HuH-7 (cell line): ENCODE measurements at regions not wholly inside any gene's neighbourhood (a gene's known extent, or its start where the extent isn't known, plus 50 kb on each side); places are given as distances from the start of the nearest gene placed in this dataset.

Experiments used
- DNase-seq: peaks from one replicate; pipeline ENCODE4 v3.0.0; 2011; ENCODE audit warnings: low spot score

- no peak for DNase-seq
Measured at GRCh38 chr9:115209601-115210306, 91.8 kb upstream of the TNC start.

- DNase-seq, result no peak
Measured at GRCh38 chr9:115210699-115211098, 92.7 kb upstream of the TNC start.

DNA sequence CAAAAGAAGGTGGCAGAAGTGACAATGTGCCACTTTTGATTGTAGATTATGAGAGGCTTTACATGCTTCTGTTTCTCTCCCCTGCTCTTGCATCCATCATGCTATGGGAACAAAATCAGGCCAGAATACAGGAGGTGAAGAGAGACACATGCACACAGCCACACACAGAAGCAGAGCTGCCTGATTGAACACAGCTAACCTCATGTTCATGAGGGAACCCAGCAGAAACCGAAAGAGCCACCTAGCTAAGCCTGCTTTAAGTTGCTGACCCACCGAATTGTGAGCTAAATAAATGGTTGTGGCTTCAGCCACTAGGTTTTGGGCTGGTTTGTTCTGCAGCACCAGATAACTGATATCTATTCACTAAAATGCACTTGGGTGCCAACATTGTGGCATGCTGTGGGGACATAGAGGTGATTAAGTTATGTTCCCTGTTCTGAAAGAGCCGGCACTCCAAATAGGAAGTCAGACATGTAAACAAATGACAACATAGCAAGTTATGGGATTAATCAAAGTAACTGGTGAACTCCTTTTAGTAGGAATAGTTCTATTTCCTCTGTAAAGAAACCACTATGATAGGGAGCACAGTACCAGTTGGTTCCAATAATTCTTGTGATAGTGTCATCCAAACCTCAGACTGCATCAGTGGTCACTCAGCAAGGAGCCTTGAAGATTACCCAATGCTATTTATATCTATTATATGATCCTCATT lies 93.6 kb upstream of the TNC start:
- no peak for DNase-seq

- no peak for DNase-seq
Measured at GRCh38 chr9:115212125-115212605, 94.2 kb upstream of the TNC start.

DNA sequence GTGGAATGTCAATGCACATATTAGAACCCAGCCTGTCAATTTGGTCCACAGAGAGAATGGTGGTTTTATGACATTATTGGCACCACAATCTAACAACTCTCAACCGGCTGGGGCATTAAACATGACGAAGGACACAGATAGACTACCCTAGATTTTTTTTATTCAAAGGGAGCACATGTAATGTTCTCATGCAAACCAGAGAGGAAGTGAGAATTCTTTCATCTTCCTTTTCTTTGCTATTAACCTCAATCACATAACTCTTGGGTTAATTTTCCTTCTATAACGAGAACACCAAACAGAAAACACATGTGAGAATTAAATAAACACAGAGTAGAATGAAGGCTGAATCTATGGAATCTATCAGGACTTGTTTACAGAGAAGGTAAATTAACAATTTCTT lies 94.9 kb upstream of the TNC start:
- DNase-seq, result no peak

- DNase-seq, result no peak
Measured at GRCh38 chr9:115213818-115214334, 95.9 kb upstream of the TNC start.

DNA sequence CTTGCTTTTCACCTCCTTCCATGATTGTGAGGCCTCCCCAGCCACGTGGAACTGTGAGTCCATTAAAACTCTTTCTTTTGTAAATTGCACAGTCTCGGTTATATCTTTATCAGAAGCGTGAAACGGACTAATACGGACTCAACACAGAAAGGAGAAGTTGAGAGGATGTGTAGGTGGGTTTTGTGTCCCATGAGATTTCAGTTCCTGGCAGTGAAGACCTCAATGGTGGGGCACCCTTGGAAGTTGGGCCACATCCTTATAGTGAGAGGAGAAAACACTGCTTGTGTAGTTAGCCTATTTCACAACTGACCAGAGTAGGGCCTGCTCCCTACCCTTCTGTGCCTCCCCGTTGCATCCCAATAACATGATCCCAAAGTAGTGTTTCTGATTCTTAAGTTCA lies 98.9 kb upstream of the TNC start:
- no peak for DNase-seq

GRCh38 chr9:115220319-115221005 lies 102.5 kb upstream of the TNC start:
- no peak for DNase-seq

DNA sequence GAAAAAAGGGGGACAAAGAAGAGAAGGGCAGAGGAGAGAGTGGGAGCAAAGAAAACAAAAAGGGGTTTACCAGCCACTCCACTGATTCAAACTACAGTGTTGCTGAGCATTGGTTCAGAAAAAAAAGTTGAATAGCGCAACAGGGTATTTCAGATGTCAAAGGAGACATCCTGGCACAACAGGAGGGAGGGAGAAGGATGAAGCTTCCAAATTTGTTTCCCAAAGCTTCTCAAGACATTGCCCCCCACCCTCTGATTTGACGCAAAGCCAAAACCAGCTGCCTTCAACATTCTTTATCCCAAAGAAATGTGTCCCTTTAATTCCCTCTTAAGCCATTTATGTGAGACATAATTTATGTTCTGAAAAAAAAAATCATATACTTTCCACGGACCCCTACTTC lies 105.5 kb upstream of the TNC start:
- no peak for DNase-seq

- DNase-seq, result no peak
Measured at GRCh38 chr9:115225459-115226116, 107.6 kb upstream of the TNC start.

GRCh38 chr9:115226152-115226551 lies 108.2 kb upstream of the TNC start:
- no peak for DNase-seq

DNA sequence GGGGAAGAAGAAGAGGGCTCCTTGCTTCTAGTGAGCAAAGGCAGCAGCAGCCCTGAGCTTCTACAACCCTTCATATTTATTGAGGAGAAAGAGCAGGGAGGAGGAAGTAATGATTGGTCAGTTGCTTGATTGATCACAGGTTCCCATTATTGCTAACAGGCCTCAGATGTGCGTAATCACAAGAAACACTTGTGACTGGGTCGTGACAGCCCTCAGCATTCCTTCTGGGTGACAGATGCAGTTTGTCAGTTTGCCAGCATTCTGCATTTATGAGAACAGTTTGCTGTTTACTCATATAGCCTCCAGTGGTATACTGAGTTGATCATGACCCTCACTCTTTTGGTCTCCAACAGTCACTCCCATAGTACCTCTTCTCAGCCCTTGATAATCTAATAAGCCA lies 111.5 kb upstream of the TNC start:
- no peak for DNase-seq

- no peak for DNase-seq
Measured at GRCh38 chr9:115230924-115231515, 113.1 kb upstream of the TNC start.

- DNase-seq, result no peak
Measured at GRCh38 chr9:115232181-115232774, 114.3 kb upstream of the TNC start.

GRCh38 chr9:115234094-115234493 lies 116.1 kb upstream of the TNC start:
- DNase-seq, result no peak

- no peak for DNase-seq
Measured at GRCh38 chr9:115235221-115235620, 117.3 kb upstream of the TNC start.

GRCh38 chr9:115237385-115237998 lies 119.5 kb upstream of the TNC start:
- no peak for DNase-seq

DNA sequence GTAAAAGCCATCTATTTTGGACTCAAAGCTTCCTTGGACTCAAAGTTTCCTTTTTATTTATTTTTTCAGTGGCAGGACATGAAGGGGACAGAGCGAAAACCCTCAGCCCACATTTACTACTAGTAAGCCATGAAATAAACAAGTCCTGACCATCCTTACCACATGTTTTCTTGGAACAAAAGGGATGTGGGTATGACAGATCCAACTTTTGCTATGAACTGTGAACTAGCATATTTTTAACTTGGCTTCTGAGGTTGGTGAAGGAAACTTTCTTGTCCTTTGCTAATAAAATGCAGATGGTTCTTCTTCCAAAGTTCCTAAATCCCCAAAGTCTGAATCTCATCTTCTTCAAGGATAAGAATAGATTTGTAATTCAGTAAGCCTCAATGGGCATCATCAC lies 122.7 kb upstream of the TNC start:
- no peak for DNase-seq

GRCh38 chr9:115241641-115242040 lies 123.7 kb upstream of the TNC start:
- DNase-seq, result no peak

- DNase-seq, result no peak
Measured at GRCh38 chr9:115249488-115249887, 131.5 kb upstream of the TNC start.

GRCh38 chr9:115250621-115251032 lies 132.7 kb upstream of the TNC start:
- DNase-seq, result no peak
